HepG2 (cell line): ENCODE measurements at regions not wholly inside any gene's neighbourhood (a gene's known extent, or its start where the extent isn't known, plus 50 kb on each side); places are given as distances from the start of the nearest gene placed in this dataset.

Experiments
- ATAC-seq: fragments of 200-7000 bp; cut with Tn5 transposase; 3 replicates; pipeline ENCODE4 v1.9.1; 2020; ENCODE audit warnings: mild to moderate bottlenecking, moderate library complexity
- BruUV-seq: library from RNA; stranded (reverse); fragments of 400-500 nt; replicated peaks from 2 replicates; lab custom pipeline; 2021; lab: Mats Ljungman, UMichigan
- CTCF ChIA-PET: fragments of 300-600 bp; formaldehyde crosslinking; extraction: SDS; loops from one replicate; lab custom pipeline; 2021; ENCODE audit warnings: low total read pairs, inconsistent platforms, low intra/inter-chr PET ratio; lab: Yijun Ruan, JAX
- POLR2A ChIA-PET: fragments of 350-600 bp; sonication (Branson Sonifier 250); formaldehyde crosslinking; loops from one replicate; lab custom pipeline; 2020; ENCODE audit warnings: antibody characterized with exemption, inconsistent platforms; lab: Yijun Ruan, JAX
- DNase-seq: peaks from one replicate; pipeline ENCODE4 v3.0.0-alpha.2; 2015; ENCODE audit warnings: low spot score
- FAIRE-seq: peaks from 3 replicates; lab custom pipeline; 2011; peaks lifted over from hg19 to GRCh38; lab: Jason Lieb, UNC
- H2AFZ ChIP-seq: one replicate; pipeline ENCODE4 v1.6.1; 2011; ENCODE audit warnings: low read length, inconsistent platforms
- H3K27ac ChIP-seq: fragments of 300-600 bp; 3 replicates; pipeline ENCODE4 v1.8.0; 2011; ENCODE audit warnings: mixed run types, mild to moderate bottlenecking, mixed read lengths, low read length, inconsistent platforms; ENCODE audit not compliant: insufficient read depth; ENCODE audit errors: extremely low read length
- H3K27me3 ChIP-seq, 2 experiments: fragments of 200-600 bp in 1 of 2; 2 replicates in 1 of 2; 3 replicates in 1 of 2; pipeline versions ENCODE4 v1.6.0 to v1.8.0; 2011; ENCODE audit warnings: low read length in 2 of 2, mild to moderate bottlenecking in 2 of 2, moderate library complexity in 2 of 2, inconsistent platforms in 1 of 2; ENCODE audit not compliant: insufficient read depth in 2 of 2, control insufficient read depth in 1 of 2
- H3K36me3 ChIP-seq, 2 experiments: fragments of 200-600 bp in 1 of 2; replicated peaks in 1 of 2; 2 replicates in 1 of 2; 3 replicates in 1 of 2; pipeline versions ENCODE4 v1.5.1 to v1.8.0; 2011; ENCODE audit warnings: low read length in 2 of 2, inconsistent platforms in 1 of 2; ENCODE audit not compliant: insufficient read depth in 2 of 2, control insufficient read depth in 1 of 2
- H3K4me1 ChIP-seq: 2 replicates; pipeline ENCODE4 v1.5.1; 2012; ENCODE audit warnings: low read length, inconsistent platforms; ENCODE audit not compliant: insufficient read depth
- H3K4me2 ChIP-seq: 2 replicates; pipeline ENCODE4 v1.6.0; 2011; ENCODE audit warnings: low read depth, low read length, inconsistent platforms
- H3K4me3 ChIP-seq, 3 experiments: fragments of 200-600 bp in 1 of 3; sonication (generic), shearing (Covaris generic) in 1 of 3; replicated peaks in 1 of 3; 2 replicates each; pipeline ENCODE4 v1.5.1; 2011 to 2016; ENCODE audit warnings: low read length in 3 of 3, inconsistent platforms in 2 of 3, low read depth in 2 of 3, mild to moderate bottlenecking in 2 of 3, control low read depth in 1 of 3, mixed read lengths in 1 of 3; ENCODE audit not compliant: insufficient read depth in 1 of 3
- H3K79me2 ChIP-seq: one replicate; pipeline ENCODE4 v1.6.1; 2011; ENCODE audit warnings: low read length, inconsistent platforms; ENCODE audit not compliant: insufficient read depth
- H3K9ac ChIP-seq: 2 replicates; pipeline ENCODE4 v1.6.0; 2011; ENCODE audit warnings: mild to moderate bottlenecking, low read depth, low read length, inconsistent platforms; ENCODE audit not compliant: insufficient read depth
- H3K9me3 ChIP-seq: 2 replicates; pipeline ENCODE4 v1.5.1; 2012; ENCODE audit warnings: mild to moderate bottlenecking, low read length
- H4K20me1 ChIP-seq: 2 replicates; pipeline ENCODE4 v1.6.0; 2011; ENCODE audit warnings: inconsistent platforms, mild to moderate bottlenecking, low read length, moderate library complexity; ENCODE audit not compliant: insufficient read depth
- E2F1 ChIP-seq: sonication (generic); formaldehyde crosslinking; IDR thresholded peaks from 2 replicates; pipeline ENCODE4 v1.5.0; 2020; ENCODE audit warnings: missing genetic modification reagents
- MYNN ChIP-seq: sonication (generic); formaldehyde crosslinking; IDR thresholded peaks from 2 replicates; pipeline ENCODE4 v1.4.0; 2020; ENCODE audit warnings: mild to moderate bottlenecking, low read depth, missing genetic modification reagents
- ZBTB44 ChIP-seq: sonication (generic); formaldehyde crosslinking; IDR thresholded peaks from 2 replicates; pipeline ENCODE4 v1.4.0; 2020; ENCODE audit warnings: missing genetic modification reagents
- ZNF280B ChIP-seq: sonication (generic); formaldehyde crosslinking; IDR thresholded peaks from 2 replicates; pipeline ENCODE4 v1.5.0; 2020; ENCODE audit warnings: missing genetic modification reagents, mild to moderate bottlenecking, borderline replicate concordance
- ZNF800 ChIP-seq: sonication (generic); formaldehyde crosslinking; IDR thresholded peaks from 2 replicates; pipeline ENCODE4 v1.4.0; 2020; ENCODE audit warnings: missing genetic modification reagents
- WGBS: methylation state at CpG from one replicate; pipeline ENCODE4 v1.1.6; 2017; ENCODE audit warnings: low lambda C conversion rate; 5-methylcytosine and 5-hydroxymethylcytosine counted together
- in situ Hi-C: cut with HindIII; loops from 2 replicates; pipeline ENCODE4 v1.10.0; 2017; ENCODE audit warnings: low pct_unique_long_range_greater_than_20kb; ENCODE audit not compliant: extremely low pct_ligation_motif_present
- intact Hi-C: fragments of 100-400 bp; cut with micrococcal nuclease; formaldehyde crosslinking; loops from one replicate; pipeline ENCODE4 v1.10.0; 2022; ENCODE audit not compliant: unreplicated experiment
- small RNA-seq, 3 experiments: library from RNA; depleted of rRNA; stranded (forward); fragments of <200 nt; gene quantifications; one replicate each; pipeline ENCODE3, GENCODE V24; 2012; ENCODE audit warnings: low read depth in 2 of 3, low replicate concordance in 1 of 3; ENCODE audit not compliant: insufficient read length in 3 of 3, insufficient read depth in 2 of 3

- Histone ChIP-seq H3K9ac (no peak overlapping the region), H3K9me3 (peaks cover 1% of the 10 kb centered on the region; the same call in 1 of the 2 replicates), H3K4me1 (peaks cover 35% of the 10 kb centered on the region), H3K27ac (no peak overlapping the region), H3K36me3 (no peaks in the 10 kb centered on the region), H3K79me2 (no peaks in the 10 kb centered on the region), H3K27me3 (peaks cover 2 to 28% of the 10 kb centered on the region in 2 experiments; a peak in 3 of 5 replicates), H4K20me1 (no peaks in the 10 kb centered on the region), H3K4me3 (no peak overlapping the region), H2AFZ (no peak overlapping the region), H3K4me2 (no peak overlapping the region)
- in situ Hi-C loops = no loop called here
- ATAC-seq (no peak), FAIRE-seq (no peak), DNase-seq (no peak)
- no peak for TF ChIP-seq MYNN (CRISPR knock-in tag)
- no peak for TF ChIP-seq ZBTB44
- TF ChIP-seq E2F1 (CRISPR knock-in tag) = no peak
- TF ChIP-seq ZNF280B = no peak
- TF ChIP-seq ZNF800 (CRISPR knock-in tag) = no peak
- no TSS peak for BruUV-seq
- intact Hi-C loops = no loop called here
- ChIA-PET POLR2A (no interaction called here), CTCF (no interaction called here)
- WGBS = 57% methylated on average over 12 of the region's 13 CpGs
Observed at GRCh38 chr2:9793156-9793917, 49.9 kb upstream of the TAF1B start.

Small RNA genes lying in the stretch of these regions (small RNA-seq; reads per million reads assigned to genes)
- gene AC082651.2 (0 reads per million in 3 experiments), gene RNU4-73P (0 reads per million in 3 experiments)
